SU-DHL-6 (cell line): ENCODE measurements at regions not wholly inside any gene's neighbourhood (a gene's known extent, or its start where the extent isn't known, plus 50 kb on each side); places are given as distances from the start of the nearest gene placed in this dataset.

Experiments used
- H2AFZ ChIP-seq: fragments of 200-600 bp; sonication (generic); 2 replicates; pipeline ENCODE4 v1.6.1; 2014; ENCODE audit warnings: low read depth, mild to moderate bottlenecking, moderate library complexity, mixed read lengths, antibody characterized with exemption, low read length; ENCODE audit not compliant: severe bottlenecking
- H3F3A ChIP-seq: fragments of 200-600 bp; shearing (Covaris generic); 2 replicates; pipeline ENCODE4 v1.6.0; 2016; ENCODE audit warnings: antibody characterized with exemption, mild to moderate bottlenecking; ENCODE audit not compliant: insufficient read depth
- H3K27ac ChIP-seq: fragments of 200-600 bp; sonication (generic); 2 replicates; pipeline ENCODE4 v1.5.1; 2016; ENCODE audit warnings: low read depth, mild to moderate bottlenecking, low read length, moderate library complexity, mixed read lengths
- H3K27me3 ChIP-seq: fragments of 200-600 bp; sonication (generic), shearing (Covaris generic); 2 replicates; pipeline ENCODE4 v1.6.0; 2014; ENCODE audit warnings: mild to moderate bottlenecking, low read length
- H3K36me3 ChIP-seq: fragments of 200-600 bp; sonication (generic); 2 replicates; pipeline ENCODE4 v1.6.1; 2014; ENCODE audit warnings: mild to moderate bottlenecking, low read length, mixed read lengths
- H3K4me2 ChIP-seq: fragments of 300-600, 200-600 bp; shearing (Covaris generic), sonication (generic); 2 replicates; pipeline ENCODE4 v1.6.0; 2014; ENCODE audit warnings: low read length, low read depth, mild to moderate bottlenecking; ENCODE audit not compliant: poor library complexity, severe bottlenecking
- H3K4me3 ChIP-seq: fragments of 200-600 bp; sonication (generic); 2 replicates; pipeline ENCODE4 v1.5.1; 2014; ENCODE audit warnings: antibody characterized with exemption, low read length, mild to moderate bottlenecking, mixed read lengths; ENCODE audit not compliant: insufficient read depth, poor library complexity, severe bottlenecking
- H3K79me2 ChIP-seq: fragments of 200-600 bp; sonication (generic); 2 replicates; pipeline ENCODE4 v1.6.1; 2014; ENCODE audit warnings: mild to moderate bottlenecking, low read length, moderate library complexity; ENCODE audit not compliant: insufficient read depth
- H3K9ac ChIP-seq: fragments of 200-600 bp; sonication (generic); 2 replicates; pipeline ENCODE4 v1.7.0; 2014; ENCODE audit warnings: mild to moderate bottlenecking, low read length
- H3K9me2 ChIP-seq: fragments of 200-600 bp; sonication (generic); replicated peaks from 2 replicates; pipeline ENCODE4 v1.6.1; 2014; ENCODE audit warnings: low read length; ENCODE audit not compliant: insufficient read depth
- H3K9me3 ChIP-seq: fragments of 200-600 bp; sonication (generic); 2 replicates; pipeline ENCODE4 v1.6.1; 2014; ENCODE audit warnings: low read length, mixed read lengths; ENCODE audit not compliant: insufficient read depth
- H4K20me1 ChIP-seq: fragments of 200-600 bp; sonication (generic); 2 replicates; pipeline ENCODE4 v1.6.1; 2014; ENCODE audit warnings: low read depth, mild to moderate bottlenecking, antibody characterized with exemption, low read length, moderate library complexity, mixed read lengths
- CTCF ChIP-seq: fragments of 200-600 bp; sonication (generic); IDR thresholded peaks from one replicate; pipeline ENCODE4 v1.5.1; 2017; ENCODE audit warnings: antibody characterized with exemption, mild to moderate bottlenecking, low read length, moderate library complexity; ENCODE audit not compliant: insufficient read depth, poor library complexity, severe bottlenecking
- EZH2phosphoT487 ChIP-seq: fragments of 200-600 bp; sonication (generic), shearing (Covaris generic); conservative IDR thresholded peaks from 2 replicates; pipeline ENCODE4 v1.6.1; 2018; ENCODE audit warnings: mild to moderate bottlenecking, antibody characterized with exemption, low read length, moderate library complexity, mixed read lengths

- no peak overlapping the region for H3K9ac ChIP-seq
- no peaks in the 10 kb centered on the region for H3K9me2 ChIP-seq
- H3K9me3 ChIP-seq = no peaks in the 10 kb centered on the region
- H3K36me3 ChIP-seq = peaks cover 2% of the 10 kb centered on the region; the same call in 1 of the 2 replicates
- TF ChIP-seq CTCF = no peak
- TF ChIP-seq EZH2phosphoT487 = no peak
- no peaks in the 10 kb centered on the region for H3K79me2 ChIP-seq
- H4K20me1 ChIP-seq = no peaks in the 10 kb centered on the region
- no peak overlapping the region for H3K4me3 ChIP-seq
- H2AFZ ChIP-seq = no peak overlapping the region
- H3F3A ChIP-seq = no peaks in the 10 kb centered on the region
- no peaks in the 10 kb centered on the region for H3K27me3 ChIP-seq
- no peak overlapping the region for H3K4me2 ChIP-seq
- no peak overlapping the region for H3K27ac ChIP-seq
Measured at GRCh38 chr4:29151584-29151983, 1568.6 kb upstream of the PCDH7 start.

- H2AFZ ChIP-seq = no peak overlapping the region
- H3K36me3 ChIP-seq = peaks cover 2% of the 10 kb centered on the region; the same call in 1 of the 2 replicates
- H3K79me2 ChIP-seq = no peaks in the 10 kb centered on the region
- no peaks in the 10 kb centered on the region for H4K20me1 ChIP-seq
- no peak overlapping the region for H3K9ac ChIP-seq
- peaks cover 4% of the 10 kb centered on the region; the same call in 1 of the 2 replicates for H3K9me3 ChIP-seq
- no peaks in the 10 kb centered on the region for H3K27me3 ChIP-seq
- no peak overlapping the region for H3K4me2 ChIP-seq
- H3F3A ChIP-seq = no peaks in the 10 kb centered on the region
- TF ChIP-seq CTCF (no peak), EZH2phosphoT487 (no peak)
- H3K9me2 ChIP-seq = no peaks in the 10 kb centered on the region
- no peak overlapping the region for H3K27ac ChIP-seq
- no peak overlapping the region for H3K4me3 ChIP-seq
Measured at GRCh38 chr4:29153642-29154041, 1566.5 kb upstream of the PCDH7 start.

DNA sequence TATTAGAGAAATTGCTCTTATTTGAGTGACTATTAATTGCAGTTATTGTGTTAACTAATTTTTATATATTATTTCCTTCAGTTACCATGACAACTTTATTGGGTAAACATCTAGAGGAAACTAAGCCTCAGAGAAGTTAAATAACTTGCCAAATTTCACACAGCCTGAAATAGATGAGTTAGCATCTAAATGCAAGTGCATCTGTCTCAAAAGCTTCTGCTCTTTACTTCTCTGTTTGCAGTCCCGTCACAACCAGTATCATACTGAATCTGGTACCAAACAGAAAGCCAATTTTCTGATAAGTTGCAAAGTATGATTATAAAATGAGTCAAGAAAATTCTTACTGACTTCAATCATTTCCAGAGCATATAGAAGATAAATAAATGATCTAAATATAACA lies 1544.9 kb upstream of the PCDH7 start:
- no peaks in the 10 kb centered on the region for H3F3A ChIP-seq
- no peaks in the 10 kb centered on the region for H3K79me2 ChIP-seq
- no peaks in the 10 kb centered on the region for H3K27me3 ChIP-seq
- 0 out of 2 replicates have a peak, but pooled peaks cover 5% of the 10 kb centered on the region for H3K9me3 ChIP-seq
- H3K36me3 ChIP-seq = no peaks in the 10 kb centered on the region
- no peaks in the 10 kb centered on the region for H3K9me2 ChIP-seq
- no peak overlapping the region for H3K4me3 ChIP-seq
- H4K20me1 ChIP-seq = no peaks in the 10 kb centered on the region
- no peak overlapping the region for H3K4me2 ChIP-seq
- TF ChIP-seq CTCF (no peak), EZH2phosphoT487 (no peak)
- no peak overlapping the region for H3K9ac ChIP-seq
- H3K27ac ChIP-seq = no peak overlapping the region
- no peak overlapping the region for H2AFZ ChIP-seq
